ENCODE measurements at regions not wholly inside any gene's neighbourhood (a gene's known extent, or its start where the extent isn't known, plus 50 kb on each side); places are given as distances from the start of the nearest gene placed in this dataset.

GRCh38 chr9:102054811-102055210 lies 316.4 kb upstream of the GRIN3A start:
- Histone ChIP-seq H3K27ac (no peak overlapping the region), H3K4me3 (no peak overlapping the region)

- Histone ChIP-seq H3K27ac (no peak overlapping the region), H3K4me3 (no peak overlapping the region)
Measured at GRCh38 chr9:102049586-102050246, 311.3 kb upstream of the GRIN3A start.

GRCh38 chr9:102047549-102047948 lies 309.1 kb upstream of the GRIN3A start:
- Histone ChIP-seq H3K27ac (no peak overlapping the region), H3K4me3 (no peak overlapping the region)

GRCh38 chr9:102044133-102044532 lies 305.7 kb upstream of the GRIN3A start:
- no peak overlapping the region for H3K27ac ChIP-seq

GRCh38 chr9:102038006-102038405 lies 299.6 kb upstream of the GRIN3A start:
- no peak overlapping the region for H3K27ac ChIP-seq
- H3K4me3 ChIP-seq = no peak overlapping the region

More at GRCh38 chr9:102044133-102044532, 305.7 kb upstream of the GRIN3A start:
- no peak overlapping the region for H3K4me3 ChIP-seq

- no peak overlapping the region for H3K27ac ChIP-seq
Measured at GRCh38 chr9:102035929-102036328, 297.5 kb upstream of the GRIN3A start.

GRCh38 chr9:102032614-102033013 lies 294.2 kb upstream of the GRIN3A start:
- Histone ChIP-seq H3K4me3 (no peak overlapping the region), H3K27ac (no peak overlapping the region)

More at GRCh38 chr9:102035929-102036328, 297.5 kb upstream of the GRIN3A start:
- H3K4me3 ChIP-seq = no peak overlapping the region

GRCh38 chr9:102000956-102001355 lies 262.5 kb upstream of the GRIN3A start:
- no peak overlapping the region for H3K27ac ChIP-seq
- no peak overlapping the region for H3K4me3 ChIP-seq

GRCh38 chr9:101999441-101999840 lies 261.0 kb upstream of the GRIN3A start:
- no peak overlapping the region for H3K27ac ChIP-seq
- H3K4me3 ChIP-seq = no peak overlapping the region

GRCh38 chr9:101995231-101995630 lies 256.8 kb upstream of the GRIN3A start:
- Histone ChIP-seq H3K27ac (no peak overlapping the region), H3K4me3 (no peak overlapping the region)

- no peak overlapping the region for H3K4me3 ChIP-seq
Measured at GRCh38 chr9:101993771-101994170, 255.3 kb upstream of the GRIN3A start.

GRCh38 chr9:101991926-101992325 lies 253.5 kb upstream of the GRIN3A start:
- Histone ChIP-seq H3K4me3 (no peak overlapping the region), H3K27ac (no peak overlapping the region)

More at GRCh38 chr9:101993771-101994170, 255.3 kb upstream of the GRIN3A start:
- no peak overlapping the region for H3K27ac ChIP-seq

- Histone ChIP-seq H3K27ac (no peak overlapping the region), H3K4me3 (no peak overlapping the region)
Measured at GRCh38 chr9:101977614-101978210, 239.3 kb upstream of the GRIN3A start.

- no peak overlapping the region for H3K4me3 ChIP-seq
Measured at GRCh38 chr9:101970609-101971008, 232.2 kb upstream of the GRIN3A start.

GRCh38 chr9:101968392-101968791 lies 229.9 kb upstream of the GRIN3A start:
- no peak overlapping the region for H3K4me3 ChIP-seq
- no peak overlapping the region for H3K27ac ChIP-seq

More at GRCh38 chr9:101970609-101971008, 232.2 kb upstream of the GRIN3A start:
- no peak overlapping the region for H3K27ac ChIP-seq

- Histone ChIP-seq H3K27ac (no peak overlapping the region), H3K4me3 (no peak overlapping the region)
Measured at GRCh38 chr9:101966691-101967090, 228.2 kb upstream of the GRIN3A start.

- H3K27ac ChIP-seq = no peak overlapping the region
- H3K4me3 ChIP-seq = no peak overlapping the region
Measured at GRCh38 chr9:101957705-101958104, 219.3 kb upstream of the GRIN3A start.

GRCh38 chr9:101951598-101951997 lies 213.2 kb upstream of the GRIN3A start:
- H3K27ac ChIP-seq = no peak overlapping the region
- no peak overlapping the region for H3K4me3 ChIP-seq

- H3K27ac ChIP-seq = no peak overlapping the region
- no peak overlapping the region for H3K4me3 ChIP-seq
Measured at GRCh38 chr9:101931756-101932155, 193.3 kb upstream of the GRIN3A start.

- no peak overlapping the region for H3K4me3 ChIP-seq
- H3K27ac ChIP-seq = no peak overlapping the region
Measured at GRCh38 chr9:101930783-101931182, 192.3 kb upstream of the GRIN3A start.

- no peak overlapping the region for H3K4me3 ChIP-seq
- H3K27ac ChIP-seq = no peak overlapping the region
Measured at GRCh38 chr9:101925498-101925897, 187.1 kb upstream of the GRIN3A start.

- no peak overlapping the region for H3K27ac ChIP-seq
- no peak overlapping the region for H3K4me3 ChIP-seq
Measured at GRCh38 chr9:101923451-101923850, 185.0 kb upstream of the GRIN3A start.
